HCT116 (cell line): ENCODE measurements at regions not wholly inside any gene's neighbourhood (a gene's known extent, or its start where the extent isn't known, plus 50 kb on each side); places are given as distances from the start of the nearest gene placed in this dataset.

ENCODE experiments used
- ATAC-seq: fragments of 200-7000 bp; cut with Tn5 transposase; 2 replicates; pipeline ENCODE4 v1.9.1; 2020; ENCODE audit warnings: mild to moderate bottlenecking, moderate library complexity
- BruUV-seq: library from RNA; stranded (reverse); fragments of 400-500 nt; replicated peaks from 2 replicates; lab custom pipeline; 2021; lab: Mats Ljungman, UMichigan
- CTCF ChIA-PET: fragments of 300-600 bp; sonication (Branson Sonifier 250); formaldehyde crosslinking; loops from one replicate; lab custom pipeline; 2021; ENCODE audit warnings: antibody characterized with exemption; lab: Charles Lee
- POLR2A ChIA-PET: fragments of 300-600, 350-600 bp; sonication (Branson Sonifier 250); formaldehyde crosslinking; loops from one replicate; lab custom pipeline; 2021; ENCODE audit warnings: antibody characterized with exemption; lab: Charles Lee
- RAD21 ChIA-PET, 2 experiments: fragments of 300-600 bp; sonication (Branson Sonifier 250); formaldehyde crosslinking; loops; one replicate each; lab custom pipeline; 2023; ENCODE audit warnings: low total read pairs in 2 of 2; ENCODE audit not compliant: uncharacterized antibody in 2 of 2, unreplicated experiment in 2 of 2, low non-redundant PET in 1 of 2; lab: Charles Lee
- DNase-seq: peaks from one replicate; pipeline ENCODE4 v3.0.0-alpha.2; 2010; ENCODE audit warnings: low read depth, low spot score
- H2AFZ ChIP-seq: fragments of 200-600 bp; shearing (Covaris generic), sonication (generic); 2 replicates; pipeline ENCODE4 v1.6.1; 2017; ENCODE audit warnings: low read depth, mixed run types, mixed read lengths, antibody characterized with exemption, low read length; ENCODE audit not compliant: poor library complexity, severe bottlenecking
- H3K27ac ChIP-seq: 2 replicates; pipeline ENCODE4 v1.5.1; 2012; ENCODE audit warnings: low read depth, low read length
- H3K27me3 ChIP-seq: fragments of 200-600 bp; sonication (generic); 2 replicates; pipeline ENCODE4 v1.6.1; 2016; ENCODE audit warnings: mixed run types, low read length, mixed read lengths; ENCODE audit not compliant: insufficient read depth
- H3K36me3 ChIP-seq, 2 experiments: fragments of 200-500 bp in 1 of 2; fragments of 200-600 bp in 1 of 2; sonication (Bioruptor generic) in 1 of 2; sonication (generic) in 1 of 2; 2 replicates each; pipeline versions ENCODE4 v1.5.1 to v1.6.1; 2014 to 2016; ENCODE audit warnings: low read length in 2 of 2, inconsistent platforms in 1 of 2, mixed read lengths in 1 of 2, mixed run types in 1 of 2; ENCODE audit not compliant: insufficient read depth in 2 of 2, control insufficient read depth in 1 of 2
- H3K4me1 ChIP-seq, 2 experiments: fragments of 200-600 bp in 1 of 2; sonication (generic) in 1 of 2; 2 replicates each; pipeline versions ENCODE4 v1.5.1 to v1.6.1; 2012 to 2017; ENCODE audit warnings: low read length in 2 of 2, inconsistent platforms in 1 of 2, mild to moderate bottlenecking in 1 of 2, mixed read lengths in 1 of 2, mixed run types in 1 of 2, moderate library complexity in 1 of 2; ENCODE audit not compliant: insufficient read depth in 2 of 2, control insufficient read depth in 1 of 2
- H3K4me2 ChIP-seq: fragments of 200-600 bp; sonication (generic); 2 replicates; pipeline ENCODE4 v1.6.1; 2017; ENCODE audit warnings: mixed run types, low read length, mixed read lengths
- H3K4me3 ChIP-seq, 2 experiments: fragments of 200-600 bp in 1 of 2; sonication (generic) in 1 of 2; replicated peaks in 1 of 2; 2 replicates each; pipeline ENCODE4 v1.5.1; 2011 to 2016; ENCODE audit warnings: low read length in 2 of 2, control low read depth in 1 of 2, low read depth in 1 of 2, mild to moderate bottlenecking in 1 of 2, mixed read lengths in 1 of 2, mixed run types in 1 of 2
- H3K79me2 ChIP-seq: fragments of 200-600 bp; sonication (generic); 2 replicates; pipeline ENCODE4 v1.6.1; 2017; ENCODE audit warnings: mild to moderate bottlenecking, mixed run types, low read length, moderate library complexity, mixed read lengths; ENCODE audit not compliant: insufficient read depth
- H3K9ac ChIP-seq: fragments of 200-600 bp; sonication (generic); 2 replicates; pipeline ENCODE4 v1.6.1; 2016; ENCODE audit warnings: low read length, mixed read lengths
- H3K9me2 ChIP-seq: fragments of 200-600 bp; sonication (generic), shearing (Covaris generic); 2 replicates; pipeline ENCODE4 v1.6.1; 2017; ENCODE audit warnings: mixed run types, mild to moderate bottlenecking, moderate library complexity; ENCODE audit not compliant: insufficient read depth
- H3K9me3 ChIP-seq, 2 experiments: fragments of 200-500 bp in 1 of 2; fragments of 200-600 bp in 1 of 2; sonication (Bioruptor generic) in 1 of 2; sonication (generic) in 1 of 2; 2 replicates each; pipeline ENCODE4 v1.6.1; 2014 to 2017; ENCODE audit warnings: low read length in 2 of 2, mixed read lengths in 2 of 2, inconsistent platforms in 1 of 2, low read depth in 1 of 2, mild to moderate bottlenecking in 1 of 2, mixed run types in 1 of 2, moderate library complexity in 1 of 2; ENCODE audit not compliant: control insufficient read depth in 1 of 2, insufficient read depth in 1 of 2
- H4K20me1 ChIP-seq: fragments of 200-600 bp; sonication (generic), shearing (Covaris generic); 2 replicates; pipeline ENCODE4 v1.6.1; 2017; ENCODE audit warnings: mixed run types, mild to moderate bottlenecking, moderate library complexity; ENCODE audit not compliant: insufficient read depth
- JUND ChIP-seq: IDR thresholded peaks from 2 replicates; pipeline ENCODE4 v1.6.1; 2012
- POLR2A ChIP-seq: IDR thresholded peaks from 2 replicates; pipeline ENCODE4 v1.7.0; 2011; ENCODE audit warnings: borderline replicate concordance; ENCODE audit not compliant: insufficient read depth, insufficient read length; ENCODE audit errors: extremely low read depth
- RAD21 ChIP-seq: IDR thresholded peaks from 2 replicates; pipeline ENCODE4 v1.6.1; 2012; ENCODE audit warnings: low read depth, mild to moderate bottlenecking
- REST ChIP-seq: IDR thresholded peaks from 2 replicates; pipeline ENCODE4 v1.6.1; 2012; ENCODE audit warnings: low read depth
- SP1 ChIP-seq: IDR thresholded peaks from 2 replicates; pipeline ENCODE4 v1.6.1; 2012; ENCODE audit warnings: low read depth
- SRF ChIP-seq: IDR thresholded peaks from 2 replicates; pipeline ENCODE4 v1.6.1; 2012; ENCODE audit warnings: low read depth
- TCF7L2 ChIP-seq: IDR thresholded peaks from 2 replicates; pipeline ENCODE4 v1.7.0; 2011; ENCODE audit warnings: borderline replicate concordance, inconsistent platforms; ENCODE audit not compliant: insufficient read depth, insufficient read length; ENCODE audit errors: extremely low read depth
- intact Hi-C: fragments of 100-400 bp; cut with micrococcal nuclease; formaldehyde crosslinking; loops from 2 replicates; pipeline ENCODE4 v1.10.0; 2022

- no peaks in the 10 kb centered on the region for H3K36me3 ChIP-seq
- H3K4me3 ChIP-seq, result no peak overlapping the region
- H3K4me2 ChIP-seq, result no peak overlapping the region
- H3K27ac ChIP-seq, result no peak overlapping the region
- H3K4me1 ChIP-seq, result peaks cover 3 to 12% of the 10 kb centered on the region in 2 experiments; a peak in 3 of 4 replicates
- no peak for TF ChIP-seq REST
- TF ChIP-seq JUND, result no peak
- TF ChIP-seq POLR2A, result no peak
- TF ChIP-seq TCF7L2, result no peak
- TF ChIP-seq SP1, result no peak
- no peak for TF ChIP-seq RAD21
- TF ChIP-seq SRF, result no peak
- H3K27me3 ChIP-seq, result no peaks in the 10 kb centered on the region
- no peak for DNase-seq
- H4K20me1 ChIP-seq, result no peaks in the 10 kb centered on the region
- no peaks in the 10 kb centered on the region for H3K9me2 ChIP-seq
- POLR2A ChIA-PET, result no interaction called here
- no peak overlapping the region for H3K9ac ChIP-seq
- RAD21 ChIA-PET, result no interaction called here
- no peak for ATAC-seq
- intact Hi-C loops, result no loop called here
- no peaks in the 10 kb centered on the region for H3K9me3 ChIP-seq
- BruUV-seq, result no TSS peak
- no peaks in the 10 kb centered on the region for H3K79me2 ChIP-seq
- H2AFZ ChIP-seq, result no peak overlapping the region
- CTCF ChIA-PET, result no interaction called here
Measured at GRCh38 chr20:1845163-1845523, 50.1 kb upstream of the SIRPA start.
